Calu3 (cell line): ENCODE measurements at regions not wholly inside any gene's neighbourhood (a gene's known extent, or its start where the extent isn't known, plus 50 kb on each side); places are given as distances from the start of the nearest gene placed in this dataset.

Experiments
- BruUV-seq: library from RNA; stranded (reverse); fragments of 400-500 nt; replicated peaks from 2 replicates; lab custom pipeline; 2021; lab: Mats Ljungman, UMichigan
- CTCF ChIA-PET: fragments of 300-600 bp; sonication (Branson Sonifier 250); formaldehyde crosslinking; loops from one replicate; lab custom pipeline; 2022; ENCODE audit warnings: antibody characterized with exemption; lab: Charles Lee
- DNase-seq: peaks from one replicate; pipeline ENCODE4 v3.0.0; 2022
- H3K27ac Mint-ChIP-seq: one replicate; pipeline ENCODE4 v1.8.0; 2022; ENCODE audit warnings: mixed read lengths; ENCODE audit not compliant: unreplicated experiment
- H3K27me3 Mint-ChIP-seq: one replicate; pipeline ENCODE4 v1.8.0; 2022; ENCODE audit warnings: mixed read lengths; ENCODE audit not compliant: unreplicated experiment
- H3K36me3 Mint-ChIP-seq: one replicate; pipeline ENCODE4 v1.8.0; 2022; ENCODE audit warnings: mild to moderate bottlenecking, moderate library complexity, mixed read lengths; ENCODE audit not compliant: insufficient read depth, unreplicated experiment
- H3K4me1 Mint-ChIP-seq: one replicate; pipeline ENCODE4 v1.8.0; 2022; ENCODE audit warnings: mild to moderate bottlenecking, low read depth, mixed read lengths; ENCODE audit not compliant: unreplicated experiment
- H3K4me3 Mint-ChIP-seq: one replicate; pipeline ENCODE4 v1.8.0; 2022; ENCODE audit warnings: mild to moderate bottlenecking, low read depth, moderate library complexity, mixed read lengths; ENCODE audit not compliant: unreplicated experiment
- H3K9me3 Mint-ChIP-seq: one replicate; pipeline ENCODE4 v1.8.0; 2022; ENCODE audit warnings: low read depth, mixed read lengths; ENCODE audit not compliant: unreplicated experiment
- intact Hi-C: fragments of 100-400 bp; cut with micrococcal nuclease; formaldehyde crosslinking; loops from one replicate; pipeline ENCODE4 v1.10.0; 2022; ENCODE audit not compliant: unreplicated experiment
- TF ChIP-seq, protein P1 (sequence below): fragments of 200-600 bp; IDR thresholded peaks from one replicate; pipeline ENCODE4 v1.8.0; 2022; ENCODE audit warnings: antibody characterized with exemption; ENCODE audit not compliant: unreplicated experiment

DNA sequence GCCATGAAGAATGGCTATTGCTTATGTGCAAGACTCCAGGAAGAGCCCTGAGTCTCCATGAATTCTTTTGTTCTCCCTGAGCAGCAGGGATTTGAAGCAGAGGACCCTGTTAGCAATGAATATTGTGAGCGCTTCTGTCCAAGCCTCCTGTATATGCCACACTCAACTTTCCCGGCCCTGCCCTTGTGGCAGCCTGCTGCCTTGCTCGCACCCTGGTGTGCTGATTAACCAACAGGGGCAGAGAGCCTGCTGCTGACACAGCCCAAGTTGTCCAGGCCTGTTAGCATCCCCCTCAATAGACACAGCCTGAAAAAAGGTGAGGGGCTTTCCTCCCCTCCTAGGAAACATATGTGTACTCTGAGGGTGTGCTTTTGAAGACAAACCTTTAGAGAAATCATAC lies 131.4 kb downstream of the BMP2 start:
- DNase-seq: no peak
- intact Hi-C loops: no loop called here
- H3K27ac Mint-ChIP-seq: no peak overlapping the region
- peaks cover 8% of the 10 kb centered on the region for H3K27me3 Mint-ChIP-seq
- no peaks in the 10 kb centered on the region for H3K4me1 Mint-ChIP-seq
- no peaks in the 10 kb centered on the region for H3K36me3 Mint-ChIP-seq
- CTCF ChIA-PET: no interaction called here
- no TSS peak for BruUV-seq
- TF ChIP-seq, protein P1, sequence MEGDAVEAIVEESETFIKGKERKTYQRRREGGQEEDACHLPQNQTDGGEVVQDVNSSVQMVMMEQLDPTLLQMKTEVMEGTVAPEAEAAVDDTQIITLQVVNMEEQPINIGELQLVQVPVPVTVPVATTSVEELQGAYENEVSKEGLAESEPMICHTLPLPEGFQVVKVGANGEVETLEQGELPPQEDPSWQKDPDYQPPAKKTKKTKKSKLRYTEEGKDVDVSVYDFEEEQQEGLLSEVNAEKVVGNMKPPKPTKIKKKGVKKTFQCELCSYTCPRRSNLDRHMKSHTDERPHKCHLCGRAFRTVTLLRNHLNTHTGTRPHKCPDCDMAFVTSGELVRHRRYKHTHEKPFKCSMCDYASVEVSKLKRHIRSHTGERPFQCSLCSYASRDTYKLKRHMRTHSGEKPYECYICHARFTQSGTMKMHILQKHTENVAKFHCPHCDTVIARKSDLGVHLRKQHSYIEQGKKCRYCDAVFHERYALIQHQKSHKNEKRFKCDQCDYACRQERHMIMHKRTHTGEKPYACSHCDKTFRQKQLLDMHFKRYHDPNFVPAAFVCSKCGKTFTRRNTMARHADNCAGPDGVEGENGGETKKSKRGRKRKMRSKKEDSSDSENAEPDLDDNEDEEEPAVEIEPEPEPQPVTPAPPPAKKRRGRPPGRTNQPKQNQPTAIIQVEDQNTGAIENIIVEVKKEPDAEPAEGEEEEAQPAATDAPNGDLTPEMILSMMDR: no peak
- H3K4me3 Mint-ChIP-seq: no peak overlapping the region
- H3K9me3 Mint-ChIP-seq: peaks cover 2% of the 10 kb centered on the region

DNA sequence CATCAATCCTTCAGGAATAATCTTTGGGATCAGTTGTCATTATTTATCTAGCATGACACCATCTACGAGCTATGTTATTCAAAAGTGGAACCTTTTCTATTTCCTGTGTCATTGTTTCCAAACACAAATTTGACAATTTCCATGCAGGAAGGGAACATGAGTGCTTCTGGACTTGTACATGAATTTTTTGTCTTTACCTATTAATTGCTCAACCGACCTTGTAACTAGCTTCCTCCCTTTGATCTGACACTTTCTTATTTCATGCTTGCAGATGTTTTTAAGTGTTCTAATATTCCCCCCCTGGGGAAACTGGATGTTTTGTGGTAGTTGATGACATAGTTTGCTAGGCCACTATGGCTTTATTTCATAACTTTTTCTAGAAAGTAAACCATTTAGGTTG lies 139.4 kb downstream of the BMP2 start:
- no peaks in the 10 kb centered on the region for H3K27me3 Mint-ChIP-seq
- CTCF ChIA-PET: no interaction called here

DNA sequence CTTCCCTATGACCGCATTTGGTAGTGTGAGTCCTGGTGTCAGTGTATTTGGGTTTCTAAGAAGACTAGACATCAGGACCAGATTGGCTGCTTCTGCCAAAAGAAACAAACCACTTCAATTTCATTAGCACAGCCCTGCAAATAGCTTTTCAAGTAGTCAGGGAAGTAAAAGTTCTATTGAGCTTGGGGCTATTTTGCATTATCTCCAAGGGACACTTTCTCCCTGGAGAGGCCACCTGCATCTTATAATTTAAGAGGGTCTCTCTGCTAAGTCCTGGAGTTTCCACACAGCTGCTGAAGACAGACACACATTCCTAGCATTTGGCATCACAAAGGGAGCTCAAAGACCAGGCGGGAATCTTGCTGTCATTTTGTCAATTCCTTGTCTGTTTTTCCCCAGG lies 141.2 kb downstream of the BMP2 start:
- CTCF ChIA-PET: no interaction called here
- intact Hi-C loops: no loop called here
- Mint-ChIP-seq H3K36me3 (no peaks in the 10 kb centered on the region), H3K4me1 (no peaks in the 10 kb centered on the region), H3K27ac (no peak overlapping the region), H3K4me3 (no peak overlapping the region), H3K9me3 (no peaks in the 10 kb centered on the region), H3K27me3 (no peaks in the 10 kb centered on the region)
- no TSS peak for BruUV-seq
- no peak for DNase-seq
- TF ChIP-seq, protein P1: no peak

More for the DNA sequence above, 139.4 kb downstream of the BMP2 start:
- H3K9me3 Mint-ChIP-seq: no peaks in the 10 kb centered on the region
- TF ChIP-seq, protein P1: no peak
- intact Hi-C loops: no loop called here
- no peak overlapping the region for H3K4me3 Mint-ChIP-seq
- no peak overlapping the region for H3K27ac Mint-ChIP-seq
- BruUV-seq: no TSS peak
- no peak for DNase-seq
- H3K36me3 Mint-ChIP-seq: no peaks in the 10 kb centered on the region
- no peaks in the 10 kb centered on the region for H3K4me1 Mint-ChIP-seq

DNA sequence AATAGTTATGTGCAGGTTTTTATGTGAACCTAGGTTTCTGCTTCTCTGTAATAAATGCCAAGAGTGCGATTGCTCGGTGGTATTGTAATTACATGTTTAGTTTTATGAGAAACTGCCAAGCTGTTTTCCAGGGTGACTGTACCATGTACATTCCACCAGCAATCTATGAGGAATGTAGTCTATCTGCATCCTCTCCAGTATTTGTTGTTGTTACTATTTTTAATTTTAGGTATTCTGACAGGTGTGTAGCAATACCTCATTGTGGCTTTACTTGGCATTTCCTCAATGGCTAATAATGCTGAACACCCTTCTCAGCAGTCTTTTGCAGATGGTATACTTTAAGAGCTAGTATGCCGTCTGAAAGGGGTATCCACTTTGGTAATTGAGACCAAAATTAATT lies 142.1 kb downstream of the BMP2 start:
- Mint-ChIP-seq H3K36me3 (no peaks in the 10 kb centered on the region), H3K27ac (no peak overlapping the region), H3K27me3 (no peaks in the 10 kb centered on the region), H3K9me3 (no peaks in the 10 kb centered on the region), H3K4me3 (no peak overlapping the region), H3K4me1 (no peaks in the 10 kb centered on the region)
- no peak for DNase-seq
- TF ChIP-seq, protein P1: no peak
- intact Hi-C loops: no loop called here
- CTCF ChIA-PET: no interaction called here
- no TSS peak for BruUV-seq
